ENCODE measurements at regions not wholly inside any gene's neighbourhood (a gene's known extent, or its start where the extent isn't known, plus 50 kb on each side); places are given as distances from the start of the nearest gene placed in this dataset.

- TF ChIP-seq REST (IDR thresholded peaks at IDR 0.05; ENCODE audit: unreplicated experiment) (no peak), ZNF114 (CRISPR knock-in tag; IDR thresholded peaks at IDR 0.05) (no peak)
Measured at GRCh38 chr13:106374631-106375030, 160.8 kb downstream of the EFNB2 start (continued).

- ATAC-seq (peak; percentile 40; the same call in 2 of the 3 replicates), DNase-seq (ENCODE audit: low spot score) (no peak)
- Histone ChIP-seq H3F3A (replicated peaks; ENCODE audit: low read depth) (no peaks in the 10 kb centered on the region), H3K27ac (ENCODE audit: low read depth) (no peak overlapping the region), H4K20me1 (replicated peaks; ENCODE audit: insufficient read depth) (no peaks in the 10 kb centered on the region), H3K27me3 (ENCODE audit: insufficient read depth) (no peaks in the 10 kb centered on the region), H3K4me3 (no peak overlapping the region), H3K4me1 (ENCODE audit: insufficient read depth) (peaks cover 3% of the 10 kb centered on the region; the same call in 1 of the 2 replicates), H3K79me2 (replicated peaks; ENCODE audit: insufficient read depth) (no peaks in the 10 kb centered on the region), H3K36me3 (ENCODE audit: insufficient read depth) (no peaks in the 10 kb centered on the region), H3K4me2 (no peak overlapping the region), H3K9me2 (ENCODE audit: insufficient read depth) (no peaks in the 10 kb centered on the region), H2AFZ (peak overlapping the region; percentile 34; the same call in 1 of the 2 replicates)
- no peaks in the 10 kb centered on the region for H3K36me3 Mint-ChIP-seq (ENCODE audit: low read depth)
- H3K4me3 Mint-ChIP-seq = no peak overlapping the region
- peaks cover 3% of the 10 kb centered on the region; the same call in 1 of the 3 replicates for H3K4me1 Mint-ChIP-seq
- no peaks in the 10 kb centered on the region for H3K9me3 Mint-ChIP-seq
- no peak for TF ChIP-seq EZH2phosphoT487 (IDR thresholded peaks at IDR 0.05; ENCODE audit: unreplicated experiment)
- no peak for TF ChIP-seq JUNB (IDR thresholded peaks at IDR 0.05; ENCODE audit: unreplicated experiment)
- no peak for TF ChIP-seq ZNF331 (CRISPR knock-in tag; IDR thresholded peaks at IDR 0.05; ENCODE audit: low read depth)
- TF ChIP-seq NANOG (IDR thresholded peaks at IDR 0.05; ENCODE audit: borderline replicate concordance) = no peak
- no peak for TF ChIP-seq EZH2 (IDR thresholded peaks at IDR 0.05; ENCODE audit: low read depth, unreplicated experiment)
- no peak for TF ChIP-seq STAT1 (IDR thresholded peaks at IDR 0.05; ENCODE audit: unreplicated experiment)
- no peak for TF ChIP-seq CTCF (conservative IDR thresholded peaks at IDR 0.05; ENCODE audit: low read depth in 2 of 2)
- TF ChIP-seq ZNF462 (CRISPR knock-in tag; IDR thresholded peaks at IDR 0.05) = no peak
- TF ChIP-seq ZNF114 (CRISPR knock-in tag; IDR thresholded peaks at IDR 0.05) = no peak
- peaks cover 5% of the 10 kb centered on the region for H3K27me3 Mint-ChIP-seq (ENCODE audit: insufficient read depth, low read depth, poor library complexity)
- no peak overlapping the region for H3K27ac Mint-ChIP-seq
Measured at GRCh38 chr13:106373989-106374572, 161.4 kb downstream of the EFNB2 start.

Measured in GM23338 (cell line).